SU-DHL-6 (cell line): ENCODE measurements at regions not wholly inside any gene's neighbourhood (a gene's known extent, or its start where the extent isn't known, plus 50 kb on each side); places are given as distances from the start of the nearest gene placed in this dataset.

Experiments
- CTCF ChIP-seq: fragments of 200-600 bp; sonication (generic); IDR thresholded peaks from one replicate; pipeline ENCODE4 v1.5.1; 2017; ENCODE audit warnings: antibody characterized with exemption, mild to moderate bottlenecking, low read length, moderate library complexity; ENCODE audit not compliant: insufficient read depth, poor library complexity, severe bottlenecking
- EZH2phosphoT487 ChIP-seq: fragments of 200-600 bp; sonication (generic), shearing (Covaris generic); conservative IDR thresholded peaks from 2 replicates; pipeline ENCODE4 v1.6.1; 2018; ENCODE audit warnings: mild to moderate bottlenecking, antibody characterized with exemption, low read length, moderate library complexity, mixed read lengths

- TF ChIP-seq CTCF (no peak), EZH2phosphoT487 (no peak)
Observed at GRCh38 chr3:161640181-161640580, 143.6 kb downstream of the OTOL1 start.
